ENCODE measurements at regions not wholly inside any gene's neighbourhood (a gene's known extent, or its start where the extent isn't known, plus 50 kb on each side); places are given as distances from the start of the nearest gene placed in this dataset.
A peak's percentile ranks its signal among the peaks of the same experiment; 100 is the strongest.
"Not testable (repeated sequence)": the region's sequence is repeated elsewhere in the genome, so short reads cannot be mapped to it uniquely, and the experiment has no call there.

- DNase-seq: no peak
These were observed 825.7 kb upstream of the GBE1 start for GRCh38 chr3:82587174-82587573.

GRCh38 chr3:82586414-82586813, 825.0 kb upstream of the GBE1 start:
- DNase-seq: no peak

GRCh38 chr3:82586002-82586401, 824.6 kb upstream of the GBE1 start:
- DNase-seq: not testable (repeated sequence)

- DNase-seq: not testable (repeated sequence)
These were observed 824.1 kb upstream of the GBE1 start for GRCh38 chr3:82585591-82585990.

GRCh38 chr3:82584861-82585260, 823.4 kb upstream of the GBE1 start:
- not testable (repeated sequence) for DNase-seq

GRCh38 chr3:82584415-82584814, 823.0 kb upstream of the GBE1 start:
- DNase-seq: not testable (repeated sequence)

GRCh38 chr3:82581350-82581749, 819.9 kb upstream of the GBE1 start:
- DNase-seq: no peak

GRCh38 chr3:82572721-82573120, 811.3 kb upstream of the GBE1 start:
- no peak for DNase-seq

GRCh38 chr3:82568776-82569338, 807.4 kb upstream of the GBE1 start:
- DNase-seq: no peak

- no peak for DNase-seq
These were observed 805.7 kb upstream of the GBE1 start for GRCh38 chr3:82567029-82567600.

GRCh38 chr3:82562896-82563295, 801.5 kb upstream of the GBE1 start:
- no peak for DNase-seq

GRCh38 chr3:82561784-82562183, 800.3 kb upstream of the GBE1 start:
- DNase-seq: no peak

- no peak for DNase-seq
These were observed 796.6 kb upstream of the GBE1 start for GRCh38 chr3:82558081-82558480.

GRCh38 chr3:82556113-82556512, 794.7 kb upstream of the GBE1 start:
- DNase-seq: no peak

- not testable (repeated sequence) for DNase-seq
These were observed 781.1 kb upstream of the GBE1 start for GRCh38 chr3:82542556-82542955.

- DNase-seq: peak in 1 of 5 experiments; percentile 51
These were observed 760.2 kb upstream of the GBE1 start for GRCh38 chr3:82521657-82522056.

GRCh38 chr3:82520846-82521245, 759.4 kb upstream of the GBE1 start:
- DNase-seq: peak in 1 of 5 experiments; percentile 54

GRCh38 chr3:82509951-82510603, 748.6 kb upstream of the GBE1 start:
- DNase-seq: no peak

- no peak for DNase-seq
These were observed 747.8 kb upstream of the GBE1 start for GRCh38 chr3:82509106-82509842.

GRCh38 chr3:82506204-82506603, 744.8 kb upstream of the GBE1 start:
- DNase-seq: no peak

- no peak for DNase-seq
These were observed 743.8 kb upstream of the GBE1 start for GRCh38 chr3:82505079-82505756.

- DNase-seq: no peak
These were observed 736.7 kb upstream of the GBE1 start for GRCh38 chr3:82498186-82498585.

Data from T-helper 2 cell (primary cell).